GM10266 (cell line): ENCODE measurements at regions not wholly inside any gene's neighbourhood (a gene's known extent, or its start where the extent isn't known, plus 50 kb on each side); places are given as distances from the start of the nearest gene placed in this dataset.
"Not testable (repeated sequence)": the region's sequence is repeated elsewhere in the genome, so short reads cannot be mapped to it uniquely, and the experiment has no call there.

ENCODE experiments used
- DNase-seq: peaks from one replicate; pipeline ENCODE4 v3.0.0; 2012; ENCODE audit errors: extremely low spot score
- CTCF ChIP-seq: IDR thresholded peaks from 2 replicates; pipeline ENCODE4 v1.5.1; 2012; ENCODE audit warnings: mild to moderate bottlenecking, low read depth; ENCODE audit not compliant: control insufficient read depth, insufficient read depth; ENCODE audit errors: missing control alignments

GRCh38 chr4:77445823-77446222 is 159.8 kb upstream of the CXCL13 start:
- TF ChIP-seq CTCF = no peak
- DNase-seq = no peak

GRCh38 chr4:77446601-77447000 is 159.0 kb upstream of the CXCL13 start:
- no peak for DNase-seq

GRCh38 chr4:77449171-77449570 is 156.4 kb upstream of the CXCL13 start:
- TF ChIP-seq CTCF = no peak
- DNase-seq = no peak

More at GRCh38 chr4:77446601-77447000, 159.0 kb upstream of the CXCL13 start:
- TF ChIP-seq CTCF = no peak

- DNase-seq = no peak
- no peak for TF ChIP-seq CTCF
Observed at GRCh38 chr4:77450006-77450405, 155.6 kb upstream of the CXCL13 start.

GRCh38 chr4:77451530-77451929 is 154.1 kb upstream of the CXCL13 start:
- DNase-seq = no peak
- no peak for TF ChIP-seq CTCF

- not testable (repeated sequence) for DNase-seq
Observed at GRCh38 chr4:77452117-77452516, 153.5 kb upstream of the CXCL13 start.

- TF ChIP-seq CTCF = no peak
Observed at GRCh38 chr4:77453911-77454310, 151.7 kb upstream of the CXCL13 start.

GRCh38 chr4:77454858-77455257 is 150.8 kb upstream of the CXCL13 start:
- no peak for DNase-seq
- no peak for TF ChIP-seq CTCF

More at GRCh38 chr4:77453911-77454310, 151.7 kb upstream of the CXCL13 start:
- DNase-seq = no peak

GRCh38 chr4:77464100-77464499 is 141.5 kb upstream of the CXCL13 start:
- DNase-seq = not testable (repeated sequence)
